BLaER1 treated with 17β-estradiol and CSF1 and Interleukin-3, amounts not matched to agents 10 nM and 100 nM (cell line): ENCODE measurements at regions not wholly inside any gene's neighbourhood (a gene's known extent, or its start where the extent isn't known, plus 50 kb on each side); places are given as distances from the start of the nearest gene placed in this dataset.
"Not testable (repeated sequence)": the region's sequence is repeated elsewhere in the genome, so short reads cannot be mapped to it uniquely, and the experiment has no call there.

Experiments used
- H3K27ac ChIP-seq, 11 experiments: shearing (Covaris generic); formaldehyde crosslinking; 2 replicates each; pipeline ENCODE4 v1.8.1; 2022
- H3K27me3 ChIP-seq, 11 experiments: shearing (Covaris generic); formaldehyde crosslinking; 2 replicates each; pipeline ENCODE4 v1.8.1; 2022
- H3K36me3 ChIP-seq, 11 experiments: shearing (Covaris generic); formaldehyde crosslinking; 2 replicates each; pipeline ENCODE4 v1.8.1; 2022
- H3K4me1 ChIP-seq, 10 experiments: shearing (Covaris generic); formaldehyde crosslinking; 2 replicates each; pipeline ENCODE4 v1.8.1; 2022
- H3K4me2 ChIP-seq, 11 experiments: shearing (Covaris generic); formaldehyde crosslinking; 2 replicates each; pipeline ENCODE4 v1.8.1; 2022
- H3K4me3 ChIP-seq, 10 experiments: shearing (Covaris generic); formaldehyde crosslinking; 2 replicates each; pipeline ENCODE4 v1.8.1; 2022
- H3K9ac ChIP-seq, 11 experiments: shearing (Covaris generic); formaldehyde crosslinking; 2 replicates each; pipeline ENCODE4 v1.8.1; 2022
- H3K9me3 ChIP-seq, 11 experiments: shearing (Covaris generic); formaldehyde crosslinking; replicated peaks in 1 of 11; 2 replicates each; pipeline ENCODE4 v1.8.1; 2022
- H4K20me1 ChIP-seq, 11 experiments: shearing (Covaris generic); formaldehyde crosslinking; 2 replicates each; pipeline ENCODE4 v1.8.1; 2022
- Cebpa-rat ChIP-seq, 11 experiments: shearing (Covaris generic); IDR thresholded peaks; 2 replicates each; pipeline ENCODE4 v1.8.1; 2022

GRCh38 chr3:542021-542420, 345.5 kb downstream of the CHL1 start:
- H3K4me2 ChIP-seq = no peak overlapping the region
- no peak overlapping the region for H3K9ac ChIP-seq
- no peak overlapping the region for H3K4me3 ChIP-seq
- no peak overlapping the region for H3K27ac ChIP-seq
- no peaks in the 10 kb centered on the region for H4K20me1 ChIP-seq
- H3K36me3 ChIP-seq = no peaks in the 10 kb centered on the region
- TF ChIP-seq Cebpa-rat (IDR thresholded peaks at IDR 0.05) = no peak
- no peaks in the 10 kb centered on the region for H3K9me3 ChIP-seq
- H3K4me1 ChIP-seq = peaks cover 0 to 16% (median 0%) of the 10 kb centered on the region in 10 experiments; a peak in 3 of 20 replicates
- H3K27me3 ChIP-seq = no peaks in the 10 kb centered on the region

GRCh38 chr3:549636-550035, 353.1 kb downstream of the CHL1 start:
- Histone ChIP-seq H3K27me3 (no peaks in the 10 kb centered on the region), H4K20me1 (no peaks in the 10 kb centered on the region), H3K36me3 (no peaks in the 10 kb centered on the region), H3K4me1 (no peaks in the 10 kb centered on the region), H3K27ac (no peak overlapping the region), H3K9me3 (no peaks in the 10 kb centered on the region), H3K4me2 (no peak overlapping the region), H3K9ac (no peak overlapping the region), H3K4me3 (no peak overlapping the region)
- no peak for TF ChIP-seq Cebpa-rat (IDR thresholded peaks at IDR 0.05)

GRCh38 chr3:550471-550870, 353.9 kb downstream of the CHL1 start:
- Histone ChIP-seq H3K4me2 (no peak overlapping the region), H3K36me3 (no peaks in the 10 kb centered on the region), H3K9me3 (no peaks in the 10 kb centered on the region), H4K20me1 (no peaks in the 10 kb centered on the region), H3K27me3 (no peaks in the 10 kb centered on the region), H3K4me1 (no peaks in the 10 kb centered on the region), H3K9ac (no peak overlapping the region), H3K27ac (no peak overlapping the region), H3K4me3 (no peak overlapping the region)
- no peak for TF ChIP-seq Cebpa-rat (IDR thresholded peaks at IDR 0.05)

- Histone ChIP-seq H3K4me2 (peak overlapping the region in 5 of 11 experiments; percentile 13 to 88 (median 41); a peak in 8 of 22 replicates), H3K36me3 (no peaks in the 10 kb centered on the region), H4K20me1 (no peaks in the 10 kb centered on the region), H3K9ac (peak overlapping the region in 1 of 11 experiments; percentile 41; a peak in 1 of 22 replicates), H3K27ac (peak overlapping the region in 2 of 11 experiments; percentile 20 to 51; a peak in 3 of 22 replicates), H3K4me1 (peaks cover 0 to 29% (median 3%) of the 10 kb centered on the region in 10 experiments; a peak in 9 of 20 replicates), H3K9me3 (no peaks in the 10 kb centered on the region), H3K27me3 (no peaks in the 10 kb centered on the region), H3K4me3 (peak overlapping the region in 2 of 10 experiments; percentile 7 to 11; a peak in 2 of 20 replicates)
- no peak for TF ChIP-seq Cebpa-rat (IDR thresholded peaks at IDR 0.05)
Measured at GRCh38 chr3:557972-558371, 361.4 kb downstream of the CHL1 start.

- no peaks in the 10 kb centered on the region for H3K4me1 ChIP-seq
- H3K4me2 ChIP-seq = no peak overlapping the region
- TF ChIP-seq Cebpa-rat (IDR thresholded peaks at IDR 0.05) = no peak
- no peaks in the 10 kb centered on the region for H3K9me3 ChIP-seq
- H3K36me3 ChIP-seq = no peaks in the 10 kb centered on the region
- no peaks in the 10 kb centered on the region for H3K27me3 ChIP-seq
- H3K27ac ChIP-seq = no peak overlapping the region
- H3K9ac ChIP-seq = no peak overlapping the region
- no peak overlapping the region for H3K4me3 ChIP-seq
- H4K20me1 ChIP-seq = no peaks in the 10 kb centered on the region
Measured at GRCh38 chr3:567488-568185, 371.1 kb downstream of the CHL1 start.

GRCh38 chr3:579529-579928, 383.0 kb downstream of the CHL1 start:
- H3K4me1 ChIP-seq, H4K20me1 ChIP-seq, H3K27ac ChIP-seq, H3K9me3 ChIP-seq, H3K36me3 ChIP-seq, H3K9ac ChIP-seq, H3K27me3 ChIP-seq, H3K4me2 ChIP-seq, H3K4me3 ChIP-seq: not testable (repeated sequence)

- H3K4me2 ChIP-seq, H3K4me3 ChIP-seq, H3K4me1 ChIP-seq, H4K20me1 ChIP-seq, H3K27ac ChIP-seq, H3K9me3 ChIP-seq, H3K36me3 ChIP-seq, H3K9ac ChIP-seq, H3K27me3 ChIP-seq: not testable (repeated sequence)
Measured at GRCh38 chr3:589066-589465, 392.5 kb downstream of the CHL1 start.

GRCh38 chr3:597304-597703, 400.7 kb downstream of the CHL1 start:
- H3K4me1 ChIP-seq, H3K4me3 ChIP-seq, H4K20me1 ChIP-seq, H3K36me3 ChIP-seq, H3K27me3 ChIP-seq, H3K27ac ChIP-seq, H3K9ac ChIP-seq, H3K9me3 ChIP-seq: not testable (repeated sequence)
- 0 out of 22 replicates have a peak overlapping the region, but pooled peaks of 1 of the 11 experiments have one; percentile 32 for H3K4me2 ChIP-seq

- not testable (repeated sequence) for H3K36me3 ChIP-seq, H3K4me3 ChIP-seq, H3K27ac ChIP-seq, H3K4me1 ChIP-seq, H3K9ac ChIP-seq, H3K9me3 ChIP-seq, H3K4me2 ChIP-seq, H4K20me1 ChIP-seq, H3K27me3 ChIP-seq
Measured at GRCh38 chr3:597746-598145, 401.2 kb downstream of the CHL1 start.

- H3K27me3 ChIP-seq, H3K4me3 ChIP-seq, H3K36me3 ChIP-seq, H3K4me2 ChIP-seq, H3K9ac ChIP-seq, H3K4me1 ChIP-seq, H3K27ac ChIP-seq, H3K9me3 ChIP-seq, H4K20me1 ChIP-seq: not testable (repeated sequence)
Measured at GRCh38 chr3:607480-607879, 410.9 kb downstream of the CHL1 start.
